Activated T-cell treated with anti-CD3 and anti-CD28 coated beads, Interleukin-2, amount 50 U/mL, for 4 hours (primary cell): ENCODE measurements at regions not wholly inside any gene's neighbourhood (a gene's known extent, or its start where the extent isn't known, plus 50 kb on each side); places are given as distances from the start of the nearest gene placed in this dataset.

ENCODE experiments used
- ATAC-seq, 2 donors: fragments of 200-7000 bp; cut with Tn5 transposase; one replicate each; pipeline ENCODE4 v1.10.0; 2021
- DNase-seq: peaks from one replicate; pipeline ENCODE4 v3.0.0-alpha.2; 2020
- H3K27me3 Mint-ChIP-seq: one replicate; pipeline ENCODE4 v1.8.0; 2021; ENCODE audit warnings: low read depth, mixed read lengths
- H3K36me3 Mint-ChIP-seq: one replicate; pipeline ENCODE4 v1.8.0; 2022; ENCODE audit warnings: mixed read lengths; ENCODE audit not compliant: insufficient read depth
- H3K4me1 Mint-ChIP-seq: one replicate; pipeline ENCODE4 v1.8.0; 2021; ENCODE audit warnings: low read depth, mixed read lengths
- H3K4me3 Mint-ChIP-seq: one replicate; pipeline ENCODE4 v1.8.0; 2021; ENCODE audit warnings: mild to moderate bottlenecking, moderate library complexity, mixed read lengths
- H3K9me3 Mint-ChIP-seq: one replicate; pipeline ENCODE4 v1.8.0; 2021; ENCODE audit warnings: mixed read lengths

DNA sequence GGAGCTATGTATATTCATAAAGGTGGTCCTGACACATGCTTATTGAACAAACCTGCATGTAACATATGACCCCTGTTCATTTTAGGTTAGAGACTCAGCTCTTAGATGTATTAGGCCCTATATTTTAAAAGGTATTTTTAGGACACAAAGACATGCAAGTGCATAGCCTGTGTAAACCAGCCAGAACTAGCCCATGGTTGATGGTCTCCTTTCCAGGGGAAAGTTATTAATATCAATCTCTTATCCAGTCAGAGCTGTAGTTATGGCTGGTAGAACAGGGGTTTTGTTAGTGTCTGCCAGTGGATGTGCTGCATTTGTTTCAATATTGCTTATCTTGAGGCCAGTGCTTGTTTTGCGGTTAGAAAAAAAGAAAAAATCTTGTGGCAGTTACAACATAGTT, 488.6 kb downstream of the KCTD8 start:
- Mint-ChIP-seq H3K9me3 (peaks cover 8% of the 10 kb centered on the region), H3K4me3 (no peak overlapping the region), H3K27me3 (no peaks in the 10 kb centered on the region), H3K4me1 (no peaks in the 10 kb centered on the region), H3K36me3 (no peaks in the 10 kb centered on the region)
- no peak for ATAC-seq
- DNase-seq, result no peak

- Mint-ChIP-seq H3K4me1 (no peaks in the 10 kb centered on the region), H3K27me3 (no peaks in the 10 kb centered on the region), H3K9me3 (no peaks in the 10 kb centered on the region), H3K36me3 (no peaks in the 10 kb centered on the region), H3K4me3 (no peak overlapping the region)
- DNase-seq (no peak), ATAC-seq (no peak)
Measured at GRCh38 chr4:43968011-43968410, 480.6 kb downstream of the KCTD8 start.

- DNase-seq, result no peak
- no peak overlapping the region for H3K4me3 Mint-ChIP-seq
- no peak for ATAC-seq
- no peaks in the 10 kb centered on the region for H3K36me3 Mint-ChIP-seq
- no peaks in the 10 kb centered on the region for H3K27me3 Mint-ChIP-seq
- H3K9me3 Mint-ChIP-seq, result peaks cover 9% of the 10 kb centered on the region
- no peaks in the 10 kb centered on the region for H3K4me1 Mint-ChIP-seq
Measured at GRCh38 chr4:43983610-43984009, 465.0 kb downstream of the KCTD8 start.

DNA sequence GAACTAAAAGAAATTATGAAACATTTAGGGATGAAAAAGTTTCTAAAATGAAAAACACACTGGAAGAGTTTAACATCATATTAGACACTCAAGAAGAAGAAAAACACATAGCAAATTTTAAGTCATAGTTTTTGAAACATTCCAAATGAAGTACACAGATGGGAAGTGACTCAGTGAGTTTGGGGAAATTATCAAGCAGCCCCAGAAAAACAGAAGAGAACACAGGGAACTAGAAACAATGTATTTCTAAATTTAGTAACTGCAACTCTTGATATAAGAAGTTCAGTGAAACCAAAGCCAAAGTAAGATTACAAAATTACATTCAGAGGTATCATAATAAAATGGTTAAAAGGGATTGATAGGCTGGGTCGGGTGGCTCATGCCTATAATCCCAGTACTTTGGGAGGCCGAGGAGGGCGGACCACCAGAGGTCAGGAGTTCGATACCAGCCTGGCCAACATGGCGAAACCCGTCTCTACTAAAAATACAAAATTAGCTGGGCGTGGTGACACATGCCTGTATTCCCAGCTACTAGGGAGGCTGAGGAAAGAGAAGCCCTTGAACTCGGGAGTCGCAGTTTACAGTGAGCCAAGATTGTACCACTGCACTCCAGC, 461.2 kb downstream of the KCTD8 start:
- H3K4me1 Mint-ChIP-seq, result no peaks in the 10 kb centered on the region
- ATAC-seq (no peak), DNase-seq (no peak)
- peaks cover 9% of the 10 kb centered on the region for H3K9me3 Mint-ChIP-seq
- no peaks in the 10 kb centered on the region for H3K27me3 Mint-ChIP-seq
- no peak overlapping the region for H3K4me3 Mint-ChIP-seq
- H3K36me3 Mint-ChIP-seq, result no peaks in the 10 kb centered on the region

DNA sequence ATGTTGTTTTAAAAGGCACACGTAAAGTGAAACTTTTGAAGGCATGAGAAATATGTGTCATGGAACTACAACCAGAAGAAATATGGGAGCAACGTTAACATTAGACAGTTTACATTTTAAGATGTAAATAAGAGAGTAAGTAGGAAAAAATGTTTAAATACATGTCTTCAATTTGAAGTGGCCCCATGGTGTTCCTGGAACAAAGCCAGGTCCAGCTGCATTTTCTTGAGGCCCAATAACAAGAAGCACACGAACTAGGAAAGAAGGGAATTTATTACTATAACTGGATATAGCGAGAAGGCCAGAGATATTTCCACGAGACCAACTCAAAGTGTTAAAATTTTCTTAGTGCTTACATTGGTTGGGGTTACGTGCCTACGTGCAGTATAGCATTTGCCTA, 458.1 kb downstream of the KCTD8 start:
- ATAC-seq, result no peak
- no peaks in the 10 kb centered on the region for H3K4me1 Mint-ChIP-seq
- no peaks in the 10 kb centered on the region for H3K36me3 Mint-ChIP-seq
- H3K4me3 Mint-ChIP-seq, result no peak overlapping the region
- DNase-seq, result no peak
- no peaks in the 10 kb centered on the region for H3K27me3 Mint-ChIP-seq
- no peaks in the 10 kb centered on the region for H3K9me3 Mint-ChIP-seq

DNA sequence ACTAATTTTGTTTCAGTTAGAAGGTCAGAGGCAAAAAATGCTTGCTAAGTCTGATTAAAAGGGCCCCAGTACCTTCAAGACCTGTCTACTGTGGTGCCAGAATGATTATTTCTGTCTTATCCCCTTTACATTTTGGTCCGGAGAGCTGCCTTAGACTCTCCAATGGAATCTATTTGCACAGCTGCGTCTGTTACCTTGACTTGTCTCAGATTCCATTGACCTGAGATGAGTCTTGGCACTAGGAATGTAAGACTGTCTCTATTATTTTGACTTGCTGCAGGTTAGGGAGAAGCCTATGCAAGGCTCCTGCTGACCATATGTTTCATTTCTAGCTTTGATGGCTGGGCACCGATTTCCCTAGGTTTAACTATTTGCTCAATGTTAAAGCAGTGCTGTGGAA, 457.6 kb downstream of the KCTD8 start:
- no peaks in the 10 kb centered on the region for H3K4me1 Mint-ChIP-seq
- H3K27me3 Mint-ChIP-seq, result no peaks in the 10 kb centered on the region
- DNase-seq, result no peak
- ATAC-seq, result no peak
- no peaks in the 10 kb centered on the region for H3K9me3 Mint-ChIP-seq
- H3K4me3 Mint-ChIP-seq, result no peak overlapping the region
- no peaks in the 10 kb centered on the region for H3K36me3 Mint-ChIP-seq

- Mint-ChIP-seq H3K9me3 (no peaks in the 10 kb centered on the region), H3K36me3 (no peaks in the 10 kb centered on the region), H3K4me3 (no peak overlapping the region), H3K4me1 (no peaks in the 10 kb centered on the region), H3K27me3 (no peaks in the 10 kb centered on the region)
- DNase-seq, result no peak
- no peak for ATAC-seq
Measured at GRCh38 chr4:43992552-43992951, 456.1 kb downstream of the KCTD8 start.

DNA sequence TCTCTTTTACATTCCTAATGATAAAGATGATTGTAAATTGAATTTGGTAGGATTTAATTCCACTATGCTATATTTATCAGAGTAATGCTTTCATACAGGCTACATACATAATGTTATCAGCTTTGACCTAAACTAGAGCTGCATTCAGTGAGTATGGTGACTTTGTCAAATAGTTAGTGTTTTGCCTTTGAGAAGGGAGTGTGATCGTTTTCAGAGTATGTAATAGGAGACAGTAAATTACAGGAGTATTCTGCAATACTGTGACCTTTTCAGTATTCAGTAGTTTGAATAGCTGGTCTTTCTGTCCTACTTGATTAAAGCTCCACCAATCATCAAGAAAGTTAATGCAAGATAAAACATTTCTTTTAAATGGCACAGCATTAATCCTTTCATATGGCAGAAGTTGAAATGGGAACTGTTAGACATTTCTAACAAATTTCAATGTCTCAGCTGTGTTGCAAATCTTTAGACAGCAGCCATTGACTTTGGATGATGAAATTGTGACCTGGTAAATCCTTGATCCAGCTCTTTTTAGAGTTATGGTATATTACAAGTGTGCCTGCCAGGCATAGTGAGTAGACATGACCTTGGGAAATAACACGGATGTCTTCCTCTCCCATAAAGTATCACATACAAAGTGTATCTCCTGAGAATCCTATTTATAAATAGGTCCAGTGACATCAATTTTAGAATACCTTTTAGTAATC, 455.3 kb downstream of the KCTD8 start:
- H3K4me1 Mint-ChIP-seq, result no peaks in the 10 kb centered on the region
- DNase-seq (no peak), ATAC-seq (no peak)
- no peak overlapping the region for H3K4me3 Mint-ChIP-seq
- no peaks in the 10 kb centered on the region for H3K9me3 Mint-ChIP-seq
- no peaks in the 10 kb centered on the region for H3K36me3 Mint-ChIP-seq
- no peaks in the 10 kb centered on the region for H3K27me3 Mint-ChIP-seq

- H3K36me3 Mint-ChIP-seq, result no peaks in the 10 kb centered on the region
- H3K9me3 Mint-ChIP-seq, result peaks cover 5% of the 10 kb centered on the region
Measured at GRCh38 chr4:43999669-44000068, 448.9 kb downstream of the KCTD8 start.

DNA sequence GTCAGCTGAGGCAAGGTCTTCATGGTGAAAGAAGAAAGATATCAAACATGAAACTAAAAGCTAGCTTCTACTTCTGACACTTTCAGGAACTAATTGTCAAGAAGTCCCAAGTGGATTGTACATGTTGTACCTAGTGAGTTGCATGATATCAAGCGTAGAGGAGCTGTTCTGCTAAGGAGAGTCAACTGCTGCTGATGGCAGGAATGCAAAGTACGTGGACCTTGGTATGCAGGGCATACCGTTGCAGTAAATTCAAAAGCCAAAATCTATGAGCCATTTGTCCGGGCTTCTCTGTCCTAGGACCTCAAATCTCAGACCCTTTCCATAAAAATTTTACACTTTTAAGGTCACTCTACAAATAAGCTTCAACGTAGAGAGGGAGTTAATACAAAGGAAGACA, 446.2 kb downstream of the KCTD8 start:
- no peak for ATAC-seq
- DNase-seq, result no peak
- Mint-ChIP-seq H3K36me3 (no peaks in the 10 kb centered on the region), H3K27me3 (no peaks in the 10 kb centered on the region), H3K9me3 (peaks cover 5% of the 10 kb centered on the region), H3K4me1 (no peaks in the 10 kb centered on the region), H3K4me3 (no peak overlapping the region)

More at GRCh38 chr4:43999669-44000068, 448.9 kb downstream of the KCTD8 start:
- DNase-seq (no peak), ATAC-seq (no peak)
- Mint-ChIP-seq H3K4me3 (no peak overlapping the region), H3K27me3 (no peaks in the 10 kb centered on the region), H3K4me1 (no peaks in the 10 kb centered on the region)

- no peak for DNase-seq
- H3K27me3 Mint-ChIP-seq, result no peaks in the 10 kb centered on the region
- ATAC-seq, result no peak
- H3K4me3 Mint-ChIP-seq, result no peak overlapping the region
- H3K4me1 Mint-ChIP-seq, result no peaks in the 10 kb centered on the region
- H3K9me3 Mint-ChIP-seq, result peaks cover 6% of the 10 kb centered on the region
- H3K36me3 Mint-ChIP-seq, result no peaks in the 10 kb centered on the region
Measured at GRCh38 chr4:44016570-44017421, 431.8 kb downstream of the KCTD8 start.

GRCh38 chr4:44017422-44017739, 431.2 kb downstream of the KCTD8 start:
- Mint-ChIP-seq H3K4me1 (no peaks in the 10 kb centered on the region), H3K4me3 (no peak overlapping the region), H3K9me3 (peaks cover 6% of the 10 kb centered on the region), H3K27me3 (no peaks in the 10 kb centered on the region), H3K36me3 (no peaks in the 10 kb centered on the region)
- ATAC-seq (no peak), DNase-seq (no peak)

DNA sequence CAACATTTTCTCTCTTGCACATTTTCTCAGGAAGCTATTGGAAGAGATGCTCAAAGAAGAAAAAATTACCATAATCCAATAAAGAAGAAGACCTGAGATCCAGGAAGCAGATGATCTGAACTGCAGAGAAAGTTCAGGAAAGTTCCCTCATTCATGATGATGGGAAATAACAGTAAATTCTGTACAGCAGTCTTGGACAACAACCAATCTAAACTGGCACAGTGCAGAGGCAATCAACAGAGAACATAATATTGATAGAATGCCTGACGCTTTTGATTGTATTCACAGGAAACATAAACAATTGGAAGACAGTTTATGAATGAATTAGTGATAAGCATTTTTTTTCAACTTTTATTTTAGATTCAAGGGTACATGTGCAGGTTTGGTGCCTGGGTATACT, 428.9 kb downstream of the KCTD8 start:
- Mint-ChIP-seq H3K36me3 (no peaks in the 10 kb centered on the region), H3K4me1 (no peaks in the 10 kb centered on the region), H3K4me3 (no peak overlapping the region), H3K9me3 (peaks cover 9% of the 10 kb centered on the region), H3K27me3 (no peaks in the 10 kb centered on the region)
- DNase-seq (no peak), ATAC-seq (no peak)

DNA sequence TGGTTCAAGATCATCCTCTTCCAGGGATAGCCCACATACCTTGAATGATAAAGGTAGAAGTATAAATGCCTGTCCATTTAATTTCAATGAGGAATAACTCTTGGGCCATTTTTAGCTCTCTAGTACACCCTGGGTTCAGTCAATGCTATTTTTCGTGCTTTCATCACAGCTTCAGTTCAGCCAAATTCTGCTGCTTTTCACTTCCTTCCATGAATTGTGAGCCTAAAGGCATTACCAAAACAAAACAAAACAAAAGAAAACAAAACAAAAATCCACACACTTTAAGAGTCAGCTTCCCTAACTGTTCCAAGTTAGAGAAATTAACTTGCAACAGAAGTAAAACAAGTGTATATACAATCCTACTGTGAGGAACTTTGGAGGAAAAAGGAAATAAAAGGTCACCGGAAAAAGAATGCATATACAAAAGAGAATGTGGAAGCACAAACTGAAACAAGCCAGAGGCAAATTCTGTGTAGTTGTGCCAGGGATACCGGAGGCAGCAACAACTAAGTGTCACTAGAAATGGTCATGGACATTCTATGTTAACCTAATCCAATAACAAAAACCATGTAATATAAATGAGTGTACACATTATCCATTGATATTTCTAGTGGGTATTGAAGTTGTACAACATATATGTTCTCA, 423.1 kb downstream of the KCTD8 start:
- H3K9me3 Mint-ChIP-seq, result peaks cover 9% of the 10 kb centered on the region
- ATAC-seq (no peak), DNase-seq (no peak)
- no peaks in the 10 kb centered on the region for H3K36me3 Mint-ChIP-seq
- H3K27me3 Mint-ChIP-seq, result no peaks in the 10 kb centered on the region
- H3K4me3 Mint-ChIP-seq, result no peak overlapping the region
- no peaks in the 10 kb centered on the region for H3K4me1 Mint-ChIP-seq
